HCT116 (cell line): ENCODE measurements at regions not wholly inside any gene's neighbourhood (a gene's known extent, or its start where the extent isn't known, plus 50 kb on each side); places are given as distances from the start of the nearest gene placed in this dataset.

Experiments used
- ATAC-seq: fragments of 200-7000 bp; cut with Tn5 transposase; 2 replicates; pipeline ENCODE4 v1.9.1; 2020; ENCODE audit warnings: mild to moderate bottlenecking, moderate library complexity
- BruUV-seq: library from RNA; stranded (reverse); fragments of 400-500 nt; replicated peaks from 2 replicates; lab custom pipeline; 2021; lab: Mats Ljungman, UMichigan
- CTCF ChIA-PET: fragments of 300-600 bp; sonication (Branson Sonifier 250); formaldehyde crosslinking; loops from one replicate; lab custom pipeline; 2021; ENCODE audit warnings: antibody characterized with exemption; lab: Charles Lee
- POLR2A ChIA-PET: fragments of 300-600, 350-600 bp; sonication (Branson Sonifier 250); formaldehyde crosslinking; loops from one replicate; lab custom pipeline; 2021; ENCODE audit warnings: antibody characterized with exemption; lab: Charles Lee
- RAD21 ChIA-PET, 2 experiments: fragments of 300-600 bp; sonication (Branson Sonifier 250); formaldehyde crosslinking; loops; one replicate each; lab custom pipeline; 2023; ENCODE audit warnings: low total read pairs in 2 of 2; ENCODE audit not compliant: uncharacterized antibody in 2 of 2, unreplicated experiment in 2 of 2, low non-redundant PET in 1 of 2; lab: Charles Lee
- DNase-seq: peaks from one replicate; pipeline ENCODE4 v3.0.0-alpha.2; 2010; ENCODE audit warnings: low read depth, low spot score
- H2AFZ ChIP-seq: fragments of 200-600 bp; shearing (Covaris generic), sonication (generic); 2 replicates; pipeline ENCODE4 v1.6.1; 2017; ENCODE audit warnings: low read depth, mixed run types, mixed read lengths, antibody characterized with exemption, low read length; ENCODE audit not compliant: poor library complexity, severe bottlenecking
- H3K27ac ChIP-seq: 2 replicates; pipeline ENCODE4 v1.5.1; 2012; ENCODE audit warnings: low read depth, low read length
- H3K27me3 ChIP-seq: fragments of 200-600 bp; sonication (generic); 2 replicates; pipeline ENCODE4 v1.6.1; 2016; ENCODE audit warnings: mixed run types, low read length, mixed read lengths; ENCODE audit not compliant: insufficient read depth
- H3K36me3 ChIP-seq, 2 experiments: fragments of 200-500 bp in 1 of 2; fragments of 200-600 bp in 1 of 2; sonication (Bioruptor generic) in 1 of 2; sonication (generic) in 1 of 2; 2 replicates each; pipeline versions ENCODE4 v1.5.1 to v1.6.1; 2014 to 2016; ENCODE audit warnings: low read length in 2 of 2, inconsistent platforms in 1 of 2, mixed read lengths in 1 of 2, mixed run types in 1 of 2; ENCODE audit not compliant: insufficient read depth in 2 of 2, control insufficient read depth in 1 of 2
- H3K4me1 ChIP-seq, 2 experiments: fragments of 200-600 bp in 1 of 2; sonication (generic) in 1 of 2; 2 replicates each; pipeline versions ENCODE4 v1.5.1 to v1.6.1; 2012 to 2017; ENCODE audit warnings: low read length in 2 of 2, inconsistent platforms in 1 of 2, mild to moderate bottlenecking in 1 of 2, mixed read lengths in 1 of 2, mixed run types in 1 of 2, moderate library complexity in 1 of 2; ENCODE audit not compliant: insufficient read depth in 2 of 2, control insufficient read depth in 1 of 2
- H3K4me2 ChIP-seq: fragments of 200-600 bp; sonication (generic); 2 replicates; pipeline ENCODE4 v1.6.1; 2017; ENCODE audit warnings: mixed run types, low read length, mixed read lengths
- H3K4me3 ChIP-seq, 2 experiments: fragments of 200-600 bp in 1 of 2; sonication (generic) in 1 of 2; replicated peaks in 1 of 2; 2 replicates each; pipeline ENCODE4 v1.5.1; 2011 to 2016; ENCODE audit warnings: low read length in 2 of 2, control low read depth in 1 of 2, low read depth in 1 of 2, mild to moderate bottlenecking in 1 of 2, mixed read lengths in 1 of 2, mixed run types in 1 of 2
- H3K79me2 ChIP-seq: fragments of 200-600 bp; sonication (generic); 2 replicates; pipeline ENCODE4 v1.6.1; 2017; ENCODE audit warnings: mild to moderate bottlenecking, mixed run types, low read length, moderate library complexity, mixed read lengths; ENCODE audit not compliant: insufficient read depth
- H3K9ac ChIP-seq: fragments of 200-600 bp; sonication (generic); 2 replicates; pipeline ENCODE4 v1.6.1; 2016; ENCODE audit warnings: low read length, mixed read lengths
- H3K9me2 ChIP-seq: fragments of 200-600 bp; sonication (generic), shearing (Covaris generic); 2 replicates; pipeline ENCODE4 v1.6.1; 2017; ENCODE audit warnings: mixed run types, mild to moderate bottlenecking, moderate library complexity; ENCODE audit not compliant: insufficient read depth
- H3K9me3 ChIP-seq, 2 experiments: fragments of 200-500 bp in 1 of 2; fragments of 200-600 bp in 1 of 2; sonication (Bioruptor generic) in 1 of 2; sonication (generic) in 1 of 2; 2 replicates each; pipeline ENCODE4 v1.6.1; 2014 to 2017; ENCODE audit warnings: low read length in 2 of 2, mixed read lengths in 2 of 2, inconsistent platforms in 1 of 2, low read depth in 1 of 2, mild to moderate bottlenecking in 1 of 2, mixed run types in 1 of 2, moderate library complexity in 1 of 2; ENCODE audit not compliant: control insufficient read depth in 1 of 2, insufficient read depth in 1 of 2
- H4K20me1 ChIP-seq: fragments of 200-600 bp; sonication (generic), shearing (Covaris generic); 2 replicates; pipeline ENCODE4 v1.6.1; 2017; ENCODE audit warnings: mixed run types, mild to moderate bottlenecking, moderate library complexity; ENCODE audit not compliant: insufficient read depth
- CEBPB ChIP-seq: IDR thresholded peaks from 2 replicates; pipeline ENCODE4 v1.6.1; 2012; ENCODE audit warnings: low read depth
- ELF1 ChIP-seq: IDR thresholded peaks from 2 replicates; pipeline ENCODE4 v1.6.1; 2012; ENCODE audit warnings: low read depth, borderline replicate concordance
- EZH2 ChIP-seq: fragments of 200-600 bp; sonication (generic); IDR thresholded peaks from 2 replicates; pipeline ENCODE4 v1.6.1; 2017; ENCODE audit warnings: antibody characterized with exemption, mixed run types
- EZH2phosphoT487 ChIP-seq: fragments of 200-600 bp; IDR thresholded peaks from 2 replicates; pipeline ENCODE4 v1.6.1; 2018; ENCODE audit warnings: antibody characterized with exemption, borderline replicate concordance
- JUND ChIP-seq: IDR thresholded peaks from 2 replicates; pipeline ENCODE4 v1.6.1; 2012
- POLR2A ChIP-seq: IDR thresholded peaks from 2 replicates; pipeline ENCODE4 v1.7.0; 2011; ENCODE audit warnings: borderline replicate concordance; ENCODE audit not compliant: insufficient read depth, insufficient read length; ENCODE audit errors: extremely low read depth
- SIN3A ChIP-seq: IDR thresholded peaks from 2 replicates; pipeline ENCODE4 v1.6.1; 2012; ENCODE audit warnings: low read depth
- SP1 ChIP-seq: IDR thresholded peaks from 2 replicates; pipeline ENCODE4 v1.6.1; 2012; ENCODE audit warnings: low read depth
- TCF7L2 ChIP-seq: IDR thresholded peaks from 2 replicates; pipeline ENCODE4 v1.7.0; 2011; ENCODE audit warnings: borderline replicate concordance, inconsistent platforms; ENCODE audit not compliant: insufficient read depth, insufficient read length; ENCODE audit errors: extremely low read depth
- YY1 ChIP-seq: IDR thresholded peaks from 2 replicates; pipeline ENCODE4 v1.6.1; 2011; ENCODE audit warnings: low read length, low read depth, moderate library complexity, mild to moderate bottlenecking; ENCODE audit not compliant: insufficient replicate concordance; ENCODE audit errors: extremely low read depth
- ZNF274 ChIP-seq: fragments of 200-500 bp; sonication (Bioruptor generic); IDR thresholded peaks from 2 replicates; pipeline ENCODE4 v1.6.1; 2014; ENCODE audit warnings: mild to moderate bottlenecking, low read depth, low read length, inconsistent platforms
- intact Hi-C: fragments of 100-400 bp; cut with micrococcal nuclease; formaldehyde crosslinking; loops from 2 replicates; pipeline ENCODE4 v1.10.0; 2022
- TF ChIP-seq, protein P1 (sequence below), 3 experiments: fragments of 200-600 bp in 1 of 3; sonication (generic) in 1 of 3; IDR thresholded peaks in 2 of 3; conservative IDR thresholded peaks in 1 of 3; 2 replicates each; pipeline ENCODE4 v1.5.1; 2012 to 2017; ENCODE audit warnings: low read depth in 2 of 3, low read length in 2 of 3, antibody characterized with exemption in 1 of 3, borderline replicate concordance in 1 of 3, control low read depth in 1 of 3, mild to moderate bottlenecking in 1 of 3, mixed read lengths in 1 of 3, mixed run types in 1 of 3, moderate library complexity in 1 of 3; ENCODE audit not compliant: insufficient read depth in 1 of 3
- TF ChIP-seq, protein P2 (sequence below): IDR thresholded peaks from 2 replicates; pipeline ENCODE4 v1.6.1; 2012; ENCODE audit warnings: low read depth

DNA sequence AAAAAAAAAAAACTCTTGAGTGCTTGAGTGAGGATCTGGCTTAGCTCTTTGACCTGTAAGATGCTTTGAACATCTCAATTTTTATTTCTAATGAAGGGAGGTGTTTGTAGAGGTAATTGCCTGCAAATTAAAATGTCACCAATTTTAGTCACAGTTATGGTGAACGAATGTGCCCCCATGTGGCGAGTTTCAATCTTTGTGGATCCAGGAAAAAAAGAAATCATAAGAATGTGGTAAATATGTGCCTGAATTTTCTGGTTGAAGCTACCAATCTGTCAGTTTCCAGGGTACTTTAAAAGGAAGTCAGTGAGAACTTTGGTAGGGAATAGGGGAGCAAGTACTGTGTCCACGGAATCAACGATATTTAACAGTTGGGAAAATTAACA is 1772.4 kb upstream of the CDH9 start:
- ChIA-PET RAD21 (no interaction called here), CTCF (no interaction called here), POLR2A (no interaction called here)
- DNase-seq = no peak
- H2AFZ ChIP-seq = no peak overlapping the region
- H3K79me2 ChIP-seq = no peaks in the 10 kb centered on the region
- H3K4me3 ChIP-seq = no peak overlapping the region
- BruUV-seq = no TSS peak
- intact Hi-C loops = no loop called here
- H3K9me2 ChIP-seq = no peaks in the 10 kb centered on the region
- no peaks in the 10 kb centered on the region for H3K27me3 ChIP-seq
- H3K27ac ChIP-seq = no peak overlapping the region
- ATAC-seq = no peak
- H4K20me1 ChIP-seq = no peaks in the 10 kb centered on the region; the same call in 1 of the 2 replicates
- TF ChIP-seq ZNF274 (no peak), POLR2A (no peak), SIN3A (no peak), EZH2phosphoT487 (no peak), CEBPB (no peak), EZH2 (no peak), JUND (no peak), SP1 (no peak), TCF7L2 (no peak), ELF1 (no peak), YY1 (no peak)
- TF ChIP-seq, protein P1, sequence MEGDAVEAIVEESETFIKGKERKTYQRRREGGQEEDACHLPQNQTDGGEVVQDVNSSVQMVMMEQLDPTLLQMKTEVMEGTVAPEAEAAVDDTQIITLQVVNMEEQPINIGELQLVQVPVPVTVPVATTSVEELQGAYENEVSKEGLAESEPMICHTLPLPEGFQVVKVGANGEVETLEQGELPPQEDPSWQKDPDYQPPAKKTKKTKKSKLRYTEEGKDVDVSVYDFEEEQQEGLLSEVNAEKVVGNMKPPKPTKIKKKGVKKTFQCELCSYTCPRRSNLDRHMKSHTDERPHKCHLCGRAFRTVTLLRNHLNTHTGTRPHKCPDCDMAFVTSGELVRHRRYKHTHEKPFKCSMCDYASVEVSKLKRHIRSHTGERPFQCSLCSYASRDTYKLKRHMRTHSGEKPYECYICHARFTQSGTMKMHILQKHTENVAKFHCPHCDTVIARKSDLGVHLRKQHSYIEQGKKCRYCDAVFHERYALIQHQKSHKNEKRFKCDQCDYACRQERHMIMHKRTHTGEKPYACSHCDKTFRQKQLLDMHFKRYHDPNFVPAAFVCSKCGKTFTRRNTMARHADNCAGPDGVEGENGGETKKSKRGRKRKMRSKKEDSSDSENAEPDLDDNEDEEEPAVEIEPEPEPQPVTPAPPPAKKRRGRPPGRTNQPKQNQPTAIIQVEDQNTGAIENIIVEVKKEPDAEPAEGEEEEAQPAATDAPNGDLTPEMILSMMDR (IDR thresholded peaks at IDR 0.05 in 2 of 3, conservative IDR thresholded peaks at IDR 0.05 in 1 of 3; ENCODE audit: borderline replicate concordance in 1 of 3, insufficient read depth in 1 of 3, low read depth in 2 of 3, low read length in 2 of 3) = no peak
- TF ChIP-seq, protein P2, sequence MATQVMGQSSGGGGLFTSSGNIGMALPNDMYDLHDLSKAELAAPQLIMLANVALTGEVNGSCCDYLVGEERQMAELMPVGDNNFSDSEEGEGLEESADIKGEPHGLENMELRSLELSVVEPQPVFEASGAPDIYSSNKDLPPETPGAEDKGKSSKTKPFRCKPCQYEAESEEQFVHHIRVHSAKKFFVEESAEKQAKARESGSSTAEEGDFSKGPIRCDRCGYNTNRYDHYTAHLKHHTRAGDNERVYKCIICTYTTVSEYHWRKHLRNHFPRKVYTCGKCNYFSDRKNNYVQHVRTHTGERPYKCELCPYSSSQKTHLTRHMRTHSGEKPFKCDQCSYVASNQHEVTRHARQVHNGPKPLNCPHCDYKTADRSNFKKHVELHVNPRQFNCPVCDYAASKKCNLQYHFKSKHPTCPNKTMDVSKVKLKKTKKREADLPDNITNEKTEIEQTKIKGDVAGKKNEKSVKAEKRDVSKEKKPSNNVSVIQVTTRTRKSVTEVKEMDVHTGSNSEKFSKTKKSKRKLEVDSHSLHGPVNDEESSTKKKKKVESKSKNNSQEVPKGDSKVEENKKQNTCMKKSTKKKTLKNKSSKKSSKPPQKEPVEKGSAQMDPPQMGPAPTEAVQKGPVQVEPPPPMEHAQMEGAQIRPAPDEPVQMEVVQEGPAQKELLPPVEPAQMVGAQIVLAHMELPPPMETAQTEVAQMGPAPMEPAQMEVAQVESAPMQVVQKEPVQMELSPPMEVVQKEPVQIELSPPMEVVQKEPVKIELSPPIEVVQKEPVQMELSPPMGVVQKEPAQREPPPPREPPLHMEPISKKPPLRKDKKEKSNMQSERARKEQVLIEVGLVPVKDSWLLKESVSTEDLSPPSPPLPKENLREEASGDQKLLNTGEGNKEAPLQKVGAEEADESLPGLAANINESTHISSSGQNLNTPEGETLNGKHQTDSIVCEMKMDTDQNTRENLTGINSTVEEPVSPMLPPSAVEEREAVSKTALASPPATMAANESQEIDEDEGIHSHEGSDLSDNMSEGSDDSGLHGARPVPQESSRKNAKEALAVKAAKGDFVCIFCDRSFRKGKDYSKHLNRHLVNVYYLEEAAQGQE = no peak
- no peak overlapping the region for H3K9ac ChIP-seq
- H3K4me1 ChIP-seq = no peaks in the 10 kb centered on the region
- H3K9me3 ChIP-seq = peaks cover 4 to 6% of the 10 kb centered on the region in 2 experiments; a peak in 2 of 4 replicates
- H3K4me2 ChIP-seq = no peak overlapping the region
- H3K36me3 ChIP-seq = no peaks in the 10 kb centered on the region
